ENCODE measurements at regions not wholly inside any gene's neighbourhood (a gene's known extent, or its start where the extent isn't known, plus 50 kb on each side); places are given as distances from the start of the nearest gene placed in this dataset.

GRCh38 chr18:52220062-52220591 lies 119.9 kb upstream of the DCC start:
- no peaks in the 10 kb centered on the region for H3K27me3 ChIP-seq
- no peaks in the 10 kb centered on the region for H3K4me1 ChIP-seq
- no peak for DNase-seq (ENCODE audit: extremely low spot score in 2 of 2)
- H3K27ac ChIP-seq = no peak overlapping the region
- no peak overlapping the region for H3K4me3 ChIP-seq
- H3K36me3 ChIP-seq = no peaks in the 10 kb centered on the region
- no peaks in the 10 kb centered on the region for H3K9me3 ChIP-seq
- intact Hi-C loops (cut with DNase I) = no loop called here
- TF ChIP-seq CTCF (IDR thresholded peaks at IDR 0.05) (no peak), POLR2A (IDR thresholded peaks at IDR 0.05) (no peak), POLR2AphosphoS5 (IDR thresholded peaks at IDR 0.05; ENCODE audit: insufficient read depth in 1 of 2, low read depth in 1 of 2) (no peak)

GRCh38 chr18:52222211-52222610 lies 117.8 kb upstream of the DCC start:
- no peak for TF ChIP-seq POLR2AphosphoS5 (IDR thresholded peaks at IDR 0.05; ENCODE audit: insufficient read depth in 1 of 2, low read depth in 1 of 2)
- TF ChIP-seq POLR2A (IDR thresholded peaks at IDR 0.05) = no peak
- no peak for TF ChIP-seq CTCF (IDR thresholded peaks at IDR 0.05)
- DNase-seq (ENCODE audit: extremely low spot score in 2 of 2) = no peak
- Histone ChIP-seq H3K27ac (no peak overlapping the region), H3K27me3 (no peaks in the 10 kb centered on the region), H3K36me3 (no peaks in the 10 kb centered on the region), H3K9me3 (no peaks in the 10 kb centered on the region), H3K4me1 (no peaks in the 10 kb centered on the region), H3K4me3 (no peak overlapping the region)
- intact Hi-C loops (cut with DNase I) = no loop called here

GRCh38 chr18:52227536-52227935 lies 112.5 kb upstream of the DCC start:
- TF ChIP-seq POLR2A (IDR thresholded peaks at IDR 0.05) (no peak), POLR2AphosphoS5 (IDR thresholded peaks at IDR 0.05; ENCODE audit: insufficient read depth in 1 of 2, low read depth in 1 of 2) (no peak), CTCF (IDR thresholded peaks at IDR 0.05) (no peak)

GRCh38 chr18:52228166-52228565 lies 111.8 kb upstream of the DCC start:
- DNase-seq (ENCODE audit: extremely low spot score in 2 of 2) = no peak
- Histone ChIP-seq H3K4me3 (no peak overlapping the region), H3K36me3 (no peaks in the 10 kb centered on the region), H3K9me3 (no peaks in the 10 kb centered on the region), H3K27me3 (no peaks in the 10 kb centered on the region), H3K27ac (no peak overlapping the region), H3K4me1 (no peaks in the 10 kb centered on the region)
- TF ChIP-seq CTCF (IDR thresholded peaks at IDR 0.05) (no peak), POLR2AphosphoS5 (IDR thresholded peaks at IDR 0.05; ENCODE audit: insufficient read depth in 1 of 2, low read depth in 1 of 2) (no peak), POLR2A (IDR thresholded peaks at IDR 0.05) (no peak)
- intact Hi-C loops (cut with DNase I) = no loop called here

More at GRCh38 chr18:52227536-52227935, 112.5 kb upstream of the DCC start:
- Histone ChIP-seq H3K27ac (no peak overlapping the region), H3K4me1 (no peaks in the 10 kb centered on the region), H3K27me3 (no peaks in the 10 kb centered on the region), H3K9me3 (no peaks in the 10 kb centered on the region), H3K36me3 (no peaks in the 10 kb centered on the region), H3K4me3 (no peak overlapping the region)
- DNase-seq (ENCODE audit: extremely low spot score in 2 of 2) = no peak
- intact Hi-C loops (cut with DNase I) = no loop called here

GRCh38 chr18:52236131-52236530 lies 103.9 kb upstream of the DCC start:
- TF ChIP-seq POLR2A (IDR thresholded peaks at IDR 0.05) (no peak), CTCF (IDR thresholded peaks at IDR 0.05) (no peak), POLR2AphosphoS5 (IDR thresholded peaks at IDR 0.05; ENCODE audit: insufficient read depth in 1 of 2, low read depth in 1 of 2) (no peak)
- Histone ChIP-seq H3K9me3 (no peaks in the 10 kb centered on the region), H3K27ac (no peak overlapping the region), H3K4me1 (no peaks in the 10 kb centered on the region), H3K27me3 (no peaks in the 10 kb centered on the region), H3K4me3 (no peak overlapping the region), H3K36me3 (no peaks in the 10 kb centered on the region)
- intact Hi-C loops (cut with DNase I) = no loop called here
- no peak for DNase-seq (ENCODE audit: extremely low spot score in 2 of 2)

All from vagina (tissue), 2 donors.